Islet of Langerhans (tissue), 1 donor: ENCODE measurements at regions not wholly inside any gene's neighbourhood (a gene's known extent, or its start where the extent isn't known, plus 50 kb on each side); places are given as distances from the start of the nearest gene placed in this dataset.
"Not testable (repeated sequence)": the region's sequence is repeated elsewhere in the genome, so short reads cannot be mapped to it uniquely, and the experiment has no call there.

Experiments
- FAIRE-seq: peaks from one replicate; lab custom pipeline; 2011; peaks lifted over from hg19 to GRCh38; lab: Jason Lieb, UNC

DNA sequence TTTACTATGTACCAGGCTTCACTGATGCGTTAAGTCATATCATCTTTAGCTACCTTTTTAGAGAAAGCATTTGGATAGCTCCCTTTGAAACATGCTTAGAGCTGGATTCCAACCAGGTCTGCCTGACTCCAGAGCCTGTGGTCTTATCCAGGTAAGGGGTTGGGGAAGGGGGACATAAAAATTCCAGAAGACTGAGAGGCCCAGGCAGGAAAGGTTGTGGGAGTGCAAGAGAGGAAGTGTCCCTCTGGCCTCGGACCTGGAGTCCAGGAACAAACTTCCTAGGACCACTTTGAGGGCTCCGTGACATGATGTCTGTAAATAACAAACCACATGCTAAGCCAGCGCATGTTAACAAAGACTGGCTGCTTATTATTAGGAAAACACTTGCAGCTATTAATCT is 163.0 kb upstream of the KCNG1 start:
- no peak for FAIRE-seq

- FAIRE-seq = no peak
Measured at GRCh38 chr20:51185277-51185676, 162.4 kb upstream of the KCNG1 start.

DNA sequence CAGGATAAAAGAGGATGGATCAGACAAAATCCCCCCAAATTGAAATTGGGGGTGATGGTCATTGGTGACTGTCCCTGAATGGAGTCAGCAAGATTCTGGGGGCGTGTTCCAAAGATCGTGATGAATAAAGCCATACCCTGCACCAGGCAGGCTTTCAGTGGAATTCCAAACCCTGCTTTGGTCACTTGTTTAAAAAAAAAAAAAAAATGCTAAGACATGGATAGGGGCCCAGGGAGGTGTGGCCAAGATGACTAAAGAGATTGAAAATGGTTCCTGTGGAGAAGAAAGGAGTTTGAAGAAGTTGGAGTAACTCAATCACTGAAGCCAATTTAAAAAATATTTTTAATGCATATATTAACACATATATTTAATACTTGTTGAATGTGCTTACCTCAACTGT is 161.4 kb upstream of the KCNG1 start:
- no peak for FAIRE-seq

DNA sequence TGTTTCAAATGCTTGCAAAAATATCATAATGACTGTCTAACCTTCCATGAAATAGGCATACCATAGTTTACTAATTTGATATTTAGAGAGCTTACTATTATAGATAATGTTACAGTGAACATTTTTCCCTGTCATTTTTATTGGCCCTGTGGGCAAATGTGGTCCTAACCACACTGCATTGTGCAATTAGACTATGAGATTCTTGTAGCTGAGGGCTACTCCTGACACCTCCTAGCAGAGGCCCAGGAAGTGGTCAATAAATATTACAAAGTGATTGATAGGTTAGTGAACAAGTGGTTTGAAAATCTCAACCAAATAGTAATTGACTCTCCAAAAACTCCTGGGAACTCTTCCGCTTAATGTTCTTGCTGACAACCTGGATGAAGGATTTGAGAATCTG is 160.5 kb upstream of the KCNG1 start:
- FAIRE-seq = no peak

DNA sequence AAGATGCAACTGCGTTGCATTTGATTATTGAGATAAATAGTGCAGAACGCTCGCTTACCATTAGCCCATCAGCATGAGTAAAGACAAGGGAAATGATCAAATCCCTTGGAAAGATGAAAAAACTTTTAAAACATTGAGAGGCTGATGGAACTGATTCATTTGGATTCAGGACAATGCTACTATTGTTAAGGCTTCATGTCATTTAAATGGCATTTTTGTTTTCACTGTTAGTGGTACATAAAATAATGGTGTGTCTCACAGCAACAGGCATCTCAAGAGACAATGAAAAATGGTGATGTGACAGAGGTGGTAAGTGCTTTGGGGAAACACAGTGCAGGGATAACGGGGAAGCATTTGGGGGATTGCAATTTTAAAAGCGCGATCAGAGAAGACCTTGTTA is 159.7 kb upstream of the KCNG1 start:
- FAIRE-seq = no peak

- no peak for FAIRE-seq
Measured at GRCh38 chr20:51178153-51178552, 155.2 kb upstream of the KCNG1 start.

DNA sequence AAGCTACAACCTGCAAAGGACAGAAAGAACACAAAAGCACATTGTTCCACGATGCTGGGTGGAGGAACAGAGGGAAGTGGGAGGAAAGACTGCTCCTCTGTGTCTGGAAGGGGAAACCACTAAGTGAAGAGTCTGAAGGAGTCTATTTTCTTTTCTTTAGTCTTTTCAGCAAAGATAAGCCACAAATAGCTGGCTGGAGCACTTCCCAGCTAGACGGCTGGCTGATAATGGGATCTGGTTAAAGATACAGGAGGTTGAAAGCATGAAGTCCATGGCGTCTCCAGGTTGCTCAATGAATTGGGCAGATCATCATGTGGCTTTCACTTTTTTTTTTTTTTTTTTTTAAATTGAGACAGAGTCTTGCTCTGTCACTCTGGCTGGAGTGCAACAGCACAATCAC is 154.0 kb upstream of the KCNG1 start:
- no peak for FAIRE-seq

- no peak for FAIRE-seq
Measured at GRCh38 chr20:51176446-51176845, 153.5 kb upstream of the KCNG1 start.

- FAIRE-seq = no peak
Measured at GRCh38 chr20:51175724-51176123, 152.8 kb upstream of the KCNG1 start.

GRCh38 chr20:51175156-51175555 is 152.2 kb upstream of the KCNG1 start:
- FAIRE-seq = no peak

DNA sequence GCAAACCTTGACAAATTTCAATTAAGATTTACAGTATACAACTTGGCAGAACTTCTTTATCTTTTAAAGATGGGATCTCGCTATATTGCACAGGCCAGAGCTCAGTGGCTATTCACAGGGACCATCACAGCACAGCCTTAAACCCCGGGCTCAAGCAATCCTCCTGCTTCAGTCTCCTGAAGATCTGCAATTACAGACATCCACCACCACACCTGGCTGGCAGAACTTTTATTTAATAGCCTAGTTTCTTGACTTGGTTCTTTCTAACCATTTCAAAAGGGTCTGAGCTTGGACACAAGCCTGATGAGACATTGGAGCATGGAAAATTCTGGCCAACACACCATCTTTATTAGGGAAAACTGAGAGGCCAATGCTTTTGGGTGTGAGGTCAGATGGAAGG is 151.6 kb upstream of the KCNG1 start:
- no peak for FAIRE-seq

GRCh38 chr20:51172558-51173428 is 149.9 kb upstream of the KCNG1 start:
- FAIRE-seq = no peak

- FAIRE-seq = no peak
Measured at GRCh38 chr20:51171141-51171540, 148.2 kb upstream of the KCNG1 start.

GRCh38 chr20:51169813-51170212 is 146.9 kb upstream of the KCNG1 start:
- FAIRE-seq = no peak

GRCh38 chr20:51167911-51168310 is 145.0 kb upstream of the KCNG1 start:
- FAIRE-seq = not testable (repeated sequence)

DNA sequence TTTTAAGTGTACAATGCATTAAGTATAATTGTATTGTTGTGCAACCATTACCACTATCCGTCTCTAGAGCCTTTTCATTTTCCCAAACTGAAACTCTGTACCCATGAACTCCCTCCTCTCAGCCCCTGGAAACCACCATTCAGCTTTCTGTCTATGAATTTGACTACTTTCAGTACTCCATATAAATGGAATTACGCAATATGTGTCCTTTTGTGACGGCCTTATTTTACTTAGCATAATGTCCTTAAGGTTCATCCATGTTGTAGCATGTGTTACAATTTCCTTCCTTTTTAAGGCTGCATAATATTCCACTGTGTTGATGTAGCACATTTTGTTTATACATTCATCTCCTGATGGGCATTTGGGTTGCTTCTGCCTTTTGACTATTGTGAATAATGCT is 143.6 kb upstream of the KCNG1 start:
- FAIRE-seq = no peak

GRCh38 chr20:51165131-51165530 is 142.2 kb upstream of the KCNG1 start:
- no peak for FAIRE-seq

- FAIRE-seq = no peak
Measured at GRCh38 chr20:51164731-51165130, 141.8 kb upstream of the KCNG1 start.

- FAIRE-seq = no peak
Measured at GRCh38 chr20:51163996-51164600, 141.2 kb upstream of the KCNG1 start.

DNA sequence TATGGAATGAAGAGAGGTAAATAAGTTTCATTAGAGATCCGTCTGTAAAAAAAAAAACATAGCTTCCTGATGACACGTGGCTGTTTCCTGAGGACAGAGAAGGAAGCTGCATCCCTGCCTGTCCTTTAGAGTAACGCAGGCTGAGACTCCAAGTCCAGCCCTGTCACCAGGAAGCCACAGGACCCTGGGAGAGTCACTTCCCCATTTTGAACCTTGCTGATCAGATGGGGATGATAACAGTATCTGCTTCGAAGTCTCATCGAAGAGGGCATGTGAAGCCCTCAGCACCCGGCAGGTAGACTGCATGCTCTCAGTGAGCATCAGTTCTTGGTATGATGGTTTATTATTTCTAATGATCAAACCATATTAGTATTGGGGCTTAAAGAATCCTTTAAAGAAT is 139.1 kb upstream of the KCNG1 start:
- FAIRE-seq = no peak

- no peak for FAIRE-seq
Measured at GRCh38 chr20:51160821-51161220, 137.9 kb upstream of the KCNG1 start.

- no peak for FAIRE-seq
Measured at GRCh38 chr20:51159981-51160380, 137.1 kb upstream of the KCNG1 start.

- no peak for FAIRE-seq
Measured at GRCh38 chr20:51159303-51159702, 136.4 kb upstream of the KCNG1 start.

GRCh38 chr20:51158226-51158625 is 135.3 kb upstream of the KCNG1 start:
- FAIRE-seq = no peak
